Esophagus muscularis mucosa (tissue), 3 donors: ENCODE measurements at regions not wholly inside any gene's neighbourhood (a gene's known extent, or its start where the extent isn't known, plus 50 kb on each side); places are given as distances from the start of the nearest gene placed in this dataset.

Experiments
- CTCF ChIP-seq, 3 experiments: fragments of 200-600 bp in 2 of 3; fragments of 450-650 bp in 1 of 3; sonication (generic) in 2 of 3; IDR thresholded peaks; one replicate each; pipeline ENCODE4 v1.5.1; 2017 to 2019; ENCODE audit warnings: antibody characterized with exemption in 3 of 3, mild to moderate bottlenecking in 2 of 3, moderate library complexity in 1 of 3
- POLR2A ChIP-seq: fragments of 450-650 bp; IDR thresholded peaks from one replicate; pipeline ENCODE4 v1.6.1; 2017; ENCODE audit warnings: antibody characterized with exemption, moderate library complexity, mild to moderate bottlenecking, low read depth

- TF ChIP-seq CTCF (IDR thresholded peaks at IDR 0.05) (no peak), POLR2A (no peak)
Observed at GRCh38 chr3:132232231-132232792, 84.9 kb upstream of the ACP3 start.
